CD4-positive, alpha-beta T cell treated with Interleukin-15 for 1 hour (primary cell): ENCODE measurements at regions not wholly inside any gene's neighbourhood (a gene's known extent, or its start where the extent isn't known, plus 50 kb on each side); places are given as distances from the start of the nearest gene placed in this dataset.

Experiments
- DNase-seq: peaks from one replicate; pipeline ENCODE4 v3.0.0-alpha.2; 2020

GRCh38 chr10:57776688-57777432 is 490.8 kb downstream of the IPMK start:
- DNase-seq, result no peak

GRCh38 chr10:57775250-57775649 is 492.4 kb downstream of the IPMK start:
- no peak for DNase-seq

- no peak for DNase-seq
Observed at GRCh38 chr10:57769298-57769697, 498.4 kb downstream of the IPMK start.

GRCh38 chr10:57759777-57760176 is 507.9 kb downstream of the IPMK start:
- DNase-seq, result no peak

- DNase-seq, result no peak
Observed at GRCh38 chr10:57754803-57755202, 512.9 kb downstream of the IPMK start.

GRCh38 chr10:57743711-57744110 is 524.0 kb downstream of the IPMK start:
- DNase-seq, result no peak

GRCh38 chr10:57741751-57742150 is 525.9 kb downstream of the IPMK start:
- DNase-seq, result no peak

GRCh38 chr10:57723305-57723704 is 544.4 kb downstream of the IPMK start:
- DNase-seq, result no peak

- DNase-seq, result no peak
Observed at GRCh38 chr10:57716884-57717283, 550.8 kb downstream of the IPMK start.

GRCh38 chr10:57715233-57715632 is 552.5 kb downstream of the IPMK start:
- no peak for DNase-seq

GRCh38 chr10:57707300-57707658 is 560.4 kb downstream of the IPMK start:
- no peak for DNase-seq

- no peak for DNase-seq
Observed at GRCh38 chr10:57706576-57707299, 561.0 kb downstream of the IPMK start.

- DNase-seq, result no peak
Observed at GRCh38 chr10:57706016-57706415, 561.7 kb downstream of the IPMK start.

- DNase-seq, result no peak
Observed at GRCh38 chr10:57699944-57700343, 567.8 kb downstream of the IPMK start.

GRCh38 chr10:57696641-57697040 is 571.1 kb downstream of the IPMK start:
- DNase-seq, result no peak

GRCh38 chr10:57694956-57695608 is 572.6 kb downstream of the IPMK start:
- DNase-seq, result no peak

GRCh38 chr10:57692255-57692980 is 575.3 kb downstream of the IPMK start:
- DNase-seq, result no peak

GRCh38 chr10:57689596-57690297 is 577.9 kb downstream of the IPMK start:
- no peak for DNase-seq

- no peak for DNase-seq
Observed at GRCh38 chr10:57679916-57680315, 587.8 kb downstream of the IPMK start.

- DNase-seq, result no peak
Observed at GRCh38 chr10:57675125-57675524, 592.6 kb downstream of the IPMK start.

GRCh38 chr10:57673446-57673960 is 594.2 kb downstream of the IPMK start:
- no peak for DNase-seq

- no peak for DNase-seq
Observed at GRCh38 chr10:57664815-57665214, 602.9 kb downstream of the IPMK start.

GRCh38 chr10:57663401-57663800 is 604.3 kb downstream of the IPMK start:
- no peak for DNase-seq
